ENCODE measurements at regions not wholly inside any gene's neighbourhood (a gene's known extent, or its start where the extent isn't known, plus 50 kb on each side); places are given as distances from the start of the nearest gene placed in this dataset.
A peak's percentile ranks its signal among the peaks of the same experiment; 100 is the strongest.
"Not testable (repeated sequence)": the region's sequence is repeated elsewhere in the genome, so short reads cannot be mapped to it uniquely, and the experiment has no call there.

- DNase-seq (ENCODE audit: low spot score): no peak
Observed at GRCh38 chr7:131961054-131961680, 404.7 kb upstream of the PODXL start.

DNA sequence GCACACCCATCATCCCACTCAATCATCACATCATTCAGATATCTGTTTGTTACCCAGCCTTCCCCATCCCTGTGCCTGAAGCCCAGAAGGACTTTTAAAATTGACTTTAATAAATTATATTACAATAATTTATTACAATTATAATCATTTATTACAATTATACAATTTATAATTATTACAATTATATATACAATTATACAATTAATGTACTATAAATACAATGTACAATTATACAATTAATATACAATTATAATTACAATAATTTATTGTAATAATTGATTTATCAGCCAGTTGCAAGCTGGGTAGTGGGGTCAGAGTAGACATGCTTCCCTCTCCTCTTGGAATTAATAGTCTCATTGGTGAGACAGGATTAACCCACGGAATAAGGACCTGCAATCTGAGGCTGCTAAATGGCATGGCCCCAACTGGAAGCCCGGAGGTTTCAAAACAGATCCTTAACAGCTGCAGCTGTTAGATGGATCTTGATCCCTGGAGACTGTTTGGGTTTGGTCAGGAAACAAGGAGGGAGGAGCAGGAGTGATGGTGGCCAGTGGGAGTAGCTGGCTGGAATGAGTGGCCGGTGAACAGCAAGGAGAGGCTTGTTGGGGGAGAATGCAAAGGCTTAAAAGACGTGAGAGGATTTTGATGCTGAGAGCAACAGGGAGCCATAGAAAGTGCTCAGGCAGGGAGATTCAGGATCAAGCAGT is 402.8 kb upstream of the PODXL start:
- DNase-seq (ENCODE audit: low spot score): no peak

GRCh38 chr7:131957338-131958020 is 401.1 kb upstream of the PODXL start:
- DNase-seq (ENCODE audit: low spot score): no peak

- DNase-seq (ENCODE audit: low spot score): no peak
Observed at GRCh38 chr7:131956864-131957263, 400.4 kb upstream of the PODXL start.

DNA sequence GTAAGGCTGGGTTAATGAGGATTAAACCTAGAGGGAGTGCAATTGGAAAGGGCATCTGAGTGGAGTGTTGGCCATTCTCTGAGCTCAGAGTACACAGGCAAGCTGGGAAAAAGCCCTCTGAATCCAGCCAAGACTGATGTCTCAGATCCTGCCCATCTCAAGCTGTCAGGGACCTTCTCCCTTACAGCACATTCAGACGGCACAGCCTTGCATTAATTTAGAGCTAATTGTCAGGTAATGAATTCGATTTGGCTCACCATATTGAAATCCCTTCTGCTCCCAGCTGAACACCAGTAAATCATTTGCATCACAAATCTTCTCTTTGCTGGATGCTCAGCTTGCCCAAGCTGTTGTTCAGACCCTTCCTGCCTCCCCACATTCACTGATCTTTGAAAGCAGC is 399.3 kb upstream of the PODXL start:
- no peak for DNase-seq (ENCODE audit: low spot score)

- DNase-seq (ENCODE audit: low spot score): no peak
Observed at GRCh38 chr7:131953184-131953583, 396.8 kb upstream of the PODXL start.

DNA sequence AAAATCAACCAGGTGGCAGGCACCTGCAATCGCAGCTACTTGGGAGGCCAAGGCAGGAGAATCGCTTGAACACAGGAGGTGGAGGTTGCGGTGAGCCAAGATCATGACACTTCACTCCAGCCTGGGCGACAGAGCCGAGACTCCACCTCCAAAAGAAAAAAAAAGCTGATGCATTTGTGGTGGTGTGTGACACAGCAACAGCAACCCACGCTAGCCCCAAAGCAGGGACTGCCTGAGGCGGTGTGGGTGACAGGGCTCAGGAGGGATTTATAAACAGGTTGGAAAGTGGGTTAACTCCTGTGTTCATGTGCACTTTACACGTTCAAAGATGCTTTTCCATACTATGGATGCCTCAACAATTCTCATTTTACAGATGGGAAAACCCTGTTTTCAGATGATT is 395.9 kb upstream of the PODXL start:
- DNase-seq (ENCODE audit: low spot score): no peak

- no peak for DNase-seq (ENCODE audit: low spot score)
Observed at GRCh38 chr7:131950758-131951157, 394.3 kb upstream of the PODXL start.

DNA sequence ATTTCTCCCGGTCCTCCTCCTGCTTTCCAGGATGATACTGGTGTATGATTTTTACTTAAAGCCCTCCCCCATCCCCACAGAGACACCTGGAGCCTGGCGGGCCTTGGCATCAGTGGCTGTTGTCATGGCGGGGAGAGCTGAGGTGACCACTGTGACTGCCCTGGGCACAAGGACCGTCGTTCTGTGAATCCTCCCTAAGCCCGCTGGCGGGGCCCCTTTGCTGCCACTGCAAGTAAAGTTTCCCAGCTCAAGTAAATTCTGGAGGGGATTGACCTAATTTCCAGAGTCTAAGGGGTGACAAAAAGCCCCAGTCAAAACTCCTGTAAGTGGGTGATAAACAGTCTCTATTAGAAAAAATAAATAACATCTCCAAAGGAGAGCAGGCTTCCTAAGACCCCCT is 393.2 kb upstream of the PODXL start:
- DNase-seq (ENCODE audit: low spot score): no peak

DNA sequence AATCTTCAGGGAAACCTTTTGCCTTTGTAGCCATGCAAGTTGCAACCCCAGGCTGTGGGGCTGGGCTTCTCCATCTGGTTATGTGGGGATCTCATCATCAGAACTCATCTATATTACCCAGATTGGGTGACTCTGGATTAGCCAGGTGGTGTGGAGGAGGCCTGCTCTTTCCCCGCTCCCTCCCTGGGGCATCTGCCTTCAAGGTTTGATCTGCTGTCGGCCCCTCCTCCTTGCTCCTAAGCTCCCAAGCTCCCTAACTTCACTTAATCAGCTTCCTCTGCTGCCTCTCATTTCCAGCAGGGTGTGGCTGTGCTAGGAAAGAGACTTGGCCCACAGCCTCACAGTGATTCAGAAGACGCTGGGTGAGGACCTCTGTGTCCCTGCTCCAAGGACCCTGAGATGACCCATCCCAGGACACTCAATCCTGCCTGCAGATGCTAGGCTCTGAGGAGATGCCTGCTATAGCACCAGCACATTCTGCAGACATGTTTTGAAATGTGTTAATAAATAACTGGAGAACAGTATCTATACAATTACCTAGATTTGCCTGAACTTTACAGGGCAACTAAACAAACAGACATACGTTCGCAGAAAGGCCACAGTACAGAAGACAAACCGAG is 392.1 kb upstream of the PODXL start:
- DNase-seq (ENCODE audit: low spot score): no peak

DNA sequence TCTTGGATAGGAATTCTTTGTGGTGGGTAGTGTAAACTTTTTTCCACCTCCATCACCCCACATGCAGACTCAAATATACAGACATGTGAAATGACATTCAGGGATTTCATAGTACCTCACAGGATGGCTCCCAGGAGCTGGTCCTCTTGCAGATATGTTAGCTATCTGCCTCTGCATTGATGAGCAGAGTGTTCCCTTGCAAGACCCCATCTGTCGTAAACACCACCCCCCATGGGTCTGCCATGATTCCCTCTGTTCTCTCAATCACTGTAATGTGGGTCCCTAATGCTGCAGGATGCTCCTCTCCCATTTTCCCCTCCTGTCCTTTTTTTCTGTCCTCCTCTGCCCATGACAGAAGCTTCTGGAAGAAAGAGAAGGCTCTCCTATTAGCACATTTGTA is 391.2 kb upstream of the PODXL start:
- DNase-seq (ENCODE audit: low spot score): no peak

GRCh38 chr7:131945957-131946544 is 389.6 kb upstream of the PODXL start:
- DNase-seq (ENCODE audit: low spot score): no peak

- DNase-seq (ENCODE audit: low spot score): peak; percentile 38
Observed at GRCh38 chr7:131945313-131945911, 389.0 kb upstream of the PODXL start.

GRCh38 chr7:131944556-131945069 is 388.2 kb upstream of the PODXL start:
- no peak for DNase-seq (ENCODE audit: low spot score)

DNA sequence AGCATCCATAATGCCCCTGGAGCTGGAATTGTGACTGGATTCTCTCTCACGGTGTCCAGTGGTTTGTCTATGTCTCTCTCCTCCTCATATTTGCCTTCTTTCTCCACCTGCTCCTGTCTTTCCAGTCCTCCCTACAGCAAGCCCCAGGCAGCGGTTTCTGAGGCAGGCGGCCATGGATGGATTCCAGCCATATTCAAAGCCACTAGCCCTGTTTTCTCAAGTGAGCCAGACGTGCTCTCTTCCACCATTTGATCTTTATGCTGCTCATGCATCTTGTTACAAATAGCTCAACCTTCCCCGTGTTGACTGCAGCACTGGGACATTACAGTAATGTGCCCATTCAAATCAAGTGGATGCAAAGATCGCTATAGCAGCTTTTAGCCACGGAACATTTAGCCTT is 387.2 kb upstream of the PODXL start:
- DNase-seq (ENCODE audit: low spot score): no peak

DNA sequence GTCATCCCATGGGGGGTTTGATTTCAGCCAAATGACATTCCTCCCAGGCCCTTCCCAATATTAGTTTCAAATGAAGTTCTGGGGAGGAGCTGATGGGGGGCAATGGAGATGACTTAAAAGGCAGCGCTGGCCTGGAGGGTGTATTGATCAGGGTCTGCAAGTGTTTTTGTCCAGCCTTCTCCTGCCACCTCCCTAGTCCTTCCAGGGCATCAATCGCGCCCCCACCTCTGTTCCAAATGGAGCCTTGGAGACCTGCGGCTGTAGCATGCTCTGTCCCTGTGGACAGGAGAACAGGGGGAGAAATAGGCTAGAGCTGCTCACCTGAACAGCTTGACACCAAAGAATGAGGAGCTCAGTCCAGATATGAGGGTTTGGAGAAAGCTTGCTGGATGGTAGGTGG is 386.8 kb upstream of the PODXL start:
- DNase-seq (ENCODE audit: low spot score): no peak

- no peak for DNase-seq (ENCODE audit: low spot score)
Observed at GRCh38 chr7:131942287-131943150, 386.1 kb upstream of the PODXL start.

DNA sequence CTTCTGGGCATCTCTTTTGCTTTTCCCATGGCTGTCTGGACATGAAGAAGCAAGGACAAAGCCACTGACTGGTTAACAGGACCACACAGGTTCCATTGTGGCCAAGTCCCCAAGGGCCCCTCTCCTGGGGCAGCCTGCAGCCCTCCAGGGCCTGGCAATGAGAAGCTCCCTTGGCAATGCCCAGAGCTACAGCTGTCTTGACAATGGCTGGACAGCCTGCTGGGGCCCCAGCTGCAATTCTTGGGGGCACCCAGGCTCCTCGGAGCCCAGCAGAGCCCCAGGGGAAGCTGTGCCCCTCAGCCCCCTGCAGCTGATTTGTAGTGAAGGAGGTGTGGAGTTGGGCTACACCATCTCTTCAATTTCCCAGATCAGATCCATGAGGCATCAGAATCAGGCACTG is 384.9 kb upstream of the PODXL start:
- DNase-seq (ENCODE audit: low spot score): no peak

DNA sequence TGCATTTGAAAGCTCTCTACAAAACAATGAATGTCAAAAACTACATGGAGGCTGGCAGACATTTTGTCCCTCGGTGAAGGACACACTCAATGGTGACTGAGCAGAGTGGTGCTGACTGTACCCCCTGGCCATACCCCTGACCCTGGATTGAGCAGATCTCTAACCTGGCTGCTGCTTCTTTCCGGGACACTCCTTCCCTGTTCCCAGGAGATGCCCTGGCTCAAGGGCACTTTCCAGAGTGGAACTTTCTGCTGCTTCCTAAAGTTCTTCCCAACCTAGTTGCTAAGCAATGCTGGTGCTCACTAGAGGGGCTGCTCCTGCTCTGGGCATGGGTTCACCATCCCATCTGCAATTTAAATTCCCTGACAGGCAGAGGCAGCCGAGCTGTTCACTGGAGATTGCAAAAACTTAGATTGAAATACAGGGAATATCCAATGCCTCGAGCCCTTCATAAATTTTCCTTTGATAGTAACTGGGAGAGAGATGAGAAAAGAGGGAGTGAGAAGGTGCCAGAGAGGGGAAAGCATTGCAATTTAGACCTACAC is 384.3 kb upstream of the PODXL start:
- DNase-seq (ENCODE audit: low spot score): no peak

DNA sequence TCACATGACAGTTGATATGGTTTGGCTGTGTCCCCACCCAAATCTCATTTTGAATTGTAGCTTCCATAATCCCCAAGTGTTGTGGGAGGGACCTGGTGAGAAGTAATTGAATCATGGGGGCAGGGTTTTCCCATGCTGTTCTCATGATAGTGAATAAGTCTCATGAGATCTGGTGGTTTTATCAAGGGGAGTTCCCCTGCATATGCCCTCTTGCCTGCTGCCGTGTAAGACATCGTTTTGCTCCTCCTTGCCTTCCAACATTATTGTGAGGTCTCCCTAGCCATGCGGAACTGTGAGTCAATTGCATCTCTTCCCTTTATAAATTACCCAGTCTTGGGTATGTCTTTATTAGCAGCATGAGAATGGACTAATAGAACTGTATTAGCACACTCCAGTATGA is 382.4 kb upstream of the PODXL start:
- not testable (repeated sequence) for DNase-seq (ENCODE audit: low spot score)

- DNase-seq (ENCODE audit: low spot score): no peak
Observed at GRCh38 chr7:131937868-131938267, 381.4 kb upstream of the PODXL start.
